ENCODE measurements at regions not wholly inside any gene's neighbourhood (a gene's known extent, or its start where the extent isn't known, plus 50 kb on each side); places are given as distances from the start of the nearest gene placed in this dataset.

DNA sequence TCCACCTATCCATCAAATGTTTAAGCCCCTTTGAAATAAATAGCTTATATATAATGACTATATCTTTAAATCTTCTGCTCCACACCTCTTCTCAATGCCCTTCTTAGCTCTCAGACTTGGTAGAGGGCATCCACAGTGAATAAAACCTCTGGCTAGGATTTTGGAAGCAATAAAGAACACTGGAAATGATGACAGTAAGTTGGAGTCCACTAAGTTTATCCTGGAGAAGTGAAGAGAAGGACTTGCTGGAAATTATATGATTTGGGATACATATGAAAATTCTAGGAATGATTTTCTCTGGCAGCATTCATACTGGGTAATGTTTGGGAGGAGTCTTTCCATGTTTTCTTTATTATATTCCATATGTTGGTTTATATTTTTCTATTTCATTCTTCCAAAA lies 133.5 kb upstream of the KL start:
- Histone ChIP-seq H3K36me3 (no peaks in the 10 kb centered on the region), H3K9me3 (no peaks in the 10 kb centered on the region), H3K4me1 (no peaks in the 10 kb centered on the region), H3K27me3 (no peaks in the 10 kb centered on the region), H3K4me3 (no peak overlapping the region), H3K27ac (no peak overlapping the region)
- intact Hi-C loops (cut with DNase I), result no loop called here
- DNase-seq (no peak), ATAC-seq (no peak)
- no peak for TF ChIP-seq POLR2A (IDR thresholded peaks at IDR 0.05)

DNA sequence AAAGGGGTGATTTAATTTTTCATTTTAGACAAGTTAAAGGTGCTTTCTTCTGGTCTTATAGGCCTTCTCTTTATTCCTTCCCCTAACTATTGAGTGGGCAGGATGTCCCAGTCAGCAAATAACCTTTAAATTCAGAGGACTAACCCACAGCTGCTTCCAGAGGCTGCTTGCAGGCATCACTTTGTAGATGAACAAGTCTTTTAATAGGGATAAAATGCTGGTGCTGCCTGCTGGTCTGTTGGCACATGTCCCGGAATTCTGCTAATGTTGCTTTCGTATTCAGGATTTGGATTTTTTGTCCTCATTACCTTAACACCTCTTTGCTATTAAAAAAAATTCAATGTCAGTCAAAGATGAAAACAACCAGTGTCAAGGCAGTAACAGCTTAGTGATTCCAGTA lies 132.7 kb upstream of the KL start:
- intact Hi-C loops (cut with DNase I), result no loop called here
- ATAC-seq (no peak), DNase-seq (no peak)
- no peak for TF ChIP-seq POLR2A (IDR thresholded peaks at IDR 0.05)
- TF ChIP-seq, protein P1, sequence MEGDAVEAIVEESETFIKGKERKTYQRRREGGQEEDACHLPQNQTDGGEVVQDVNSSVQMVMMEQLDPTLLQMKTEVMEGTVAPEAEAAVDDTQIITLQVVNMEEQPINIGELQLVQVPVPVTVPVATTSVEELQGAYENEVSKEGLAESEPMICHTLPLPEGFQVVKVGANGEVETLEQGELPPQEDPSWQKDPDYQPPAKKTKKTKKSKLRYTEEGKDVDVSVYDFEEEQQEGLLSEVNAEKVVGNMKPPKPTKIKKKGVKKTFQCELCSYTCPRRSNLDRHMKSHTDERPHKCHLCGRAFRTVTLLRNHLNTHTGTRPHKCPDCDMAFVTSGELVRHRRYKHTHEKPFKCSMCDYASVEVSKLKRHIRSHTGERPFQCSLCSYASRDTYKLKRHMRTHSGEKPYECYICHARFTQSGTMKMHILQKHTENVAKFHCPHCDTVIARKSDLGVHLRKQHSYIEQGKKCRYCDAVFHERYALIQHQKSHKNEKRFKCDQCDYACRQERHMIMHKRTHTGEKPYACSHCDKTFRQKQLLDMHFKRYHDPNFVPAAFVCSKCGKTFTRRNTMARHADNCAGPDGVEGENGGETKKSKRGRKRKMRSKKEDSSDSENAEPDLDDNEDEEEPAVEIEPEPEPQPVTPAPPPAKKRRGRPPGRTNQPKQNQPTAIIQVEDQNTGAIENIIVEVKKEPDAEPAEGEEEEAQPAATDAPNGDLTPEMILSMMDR (IDR thresholded peaks at IDR 0.05), result no peak
- Histone ChIP-seq H3K36me3 (no peaks in the 10 kb centered on the region), H3K27me3 (no peaks in the 10 kb centered on the region), H3K4me3 (no peak overlapping the region), H3K27ac (no peak overlapping the region), H3K4me1 (no peaks in the 10 kb centered on the region), H3K9me3 (no peaks in the 10 kb centered on the region)
- WGBS (ENCODE audit: insufficient coverage, low coverage, low lambda C conversion rate, missing lambda C conversion rate), result 57% methylated on average over 2 of the region's 2 CpGs

DNA sequence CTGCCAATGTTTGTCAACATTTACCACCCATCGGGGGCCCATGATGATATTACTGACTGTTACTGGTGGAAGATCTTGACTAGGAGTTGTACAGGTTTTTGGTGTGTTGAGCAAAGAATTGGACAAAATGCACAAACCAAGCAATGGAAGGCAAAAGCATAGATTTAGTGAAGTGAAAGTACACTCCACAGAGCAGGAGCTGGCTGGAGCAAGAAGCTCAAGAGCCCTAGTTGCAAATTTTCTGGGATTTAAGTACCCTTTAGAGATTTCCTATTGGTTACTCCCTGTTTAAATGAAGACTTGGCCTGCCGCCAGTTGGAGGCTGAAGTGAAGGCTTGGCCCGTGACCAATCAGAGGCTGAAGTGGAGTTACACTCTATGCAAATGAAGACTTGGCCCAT lies 128.6 kb upstream of the KL start:
- no peak overlapping the region for H3K27ac ChIP-seq
- H3K27me3 ChIP-seq, result no peaks in the 10 kb centered on the region
- H3K9me3 ChIP-seq, result no peaks in the 10 kb centered on the region
- ATAC-seq (no peak), DNase-seq (no peak)
- H3K4me1 ChIP-seq, result no peaks in the 10 kb centered on the region
- TF ChIP-seq, protein P1 (IDR thresholded peaks at IDR 0.05), result no peak
- TF ChIP-seq POLR2A (IDR thresholded peaks at IDR 0.05), result no peak
- H3K36me3 ChIP-seq, result no peaks in the 10 kb centered on the region
- 55% methylated on average over 3 of the region's 3 CpGs for WGBS (ENCODE audit: insufficient coverage, low coverage, low lambda C conversion rate, missing lambda C conversion rate)
- no peak overlapping the region for H3K4me3 ChIP-seq
- intact Hi-C loops (cut with DNase I), result no loop called here

DNA sequence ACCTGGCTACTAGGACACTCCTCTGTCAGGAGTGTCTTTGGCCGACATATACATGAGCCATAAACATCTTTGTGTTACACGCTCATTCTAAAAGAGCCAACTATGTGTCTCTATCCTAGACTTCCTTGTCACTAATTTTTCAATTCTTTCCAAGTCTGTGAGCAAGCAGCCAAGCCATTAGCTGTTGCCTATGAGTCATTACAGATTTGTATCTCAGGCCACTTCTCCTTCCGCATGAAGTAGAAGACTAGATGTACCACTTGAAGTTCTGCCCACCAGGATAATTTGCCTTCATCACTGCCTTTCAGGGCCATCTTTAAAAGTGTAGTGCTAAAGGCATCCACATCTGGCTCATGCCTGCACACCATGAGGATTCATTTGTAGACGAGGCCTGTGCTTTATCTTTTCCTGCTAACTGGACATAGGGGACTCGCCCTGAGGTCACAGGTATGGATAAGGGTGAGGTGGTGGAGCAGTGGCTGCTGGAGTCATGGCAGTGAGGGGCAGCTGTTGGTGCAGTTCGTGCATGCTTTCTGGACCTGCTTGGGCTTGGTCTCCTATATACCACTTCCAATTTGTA lies 126.1 kb upstream of the KL start:
- H3K36me3 ChIP-seq, result no peaks in the 10 kb centered on the region
- H3K4me3 ChIP-seq, result no peak overlapping the region
- no peaks in the 10 kb centered on the region for H3K27me3 ChIP-seq
- WGBS (ENCODE audit: insufficient coverage, low coverage, low lambda C conversion rate, missing lambda C conversion rate), result 79% methylated on average over 4 of the region's 6 CpGs
- ATAC-seq, result no peak
- TF ChIP-seq, protein P1 (IDR thresholded peaks at IDR 0.05), result no peak
- TF ChIP-seq POLR2A (IDR thresholded peaks at IDR 0.05), result no peak
- DNase-seq, result no peak
- H3K27ac ChIP-seq, result no peak overlapping the region
- intact Hi-C loops (cut with DNase I), result no loop called here
- H3K4me1 ChIP-seq, result no peaks in the 10 kb centered on the region
- H3K9me3 ChIP-seq, result no peaks in the 10 kb centered on the region

DNA sequence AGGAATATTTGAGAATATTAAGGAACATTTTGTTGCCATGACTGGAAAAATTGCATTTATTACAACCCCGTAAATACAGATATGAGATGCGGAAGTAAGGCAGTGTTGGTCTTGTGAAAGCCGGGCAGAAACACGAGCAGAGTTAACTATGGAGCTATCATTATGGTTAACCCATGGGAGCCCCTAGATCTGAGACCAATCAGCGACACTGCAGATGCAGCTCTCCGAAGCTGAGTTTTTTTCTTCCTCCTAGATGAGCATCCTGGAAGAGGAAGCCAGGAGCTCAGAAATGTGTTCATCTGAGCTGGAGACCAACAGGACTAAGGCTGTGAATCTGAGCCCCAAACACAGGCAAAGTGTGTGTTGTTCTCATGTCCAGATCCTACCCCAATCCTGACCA lies 123.0 kb upstream of the KL start:
- no peak for DNase-seq
- Histone ChIP-seq H3K27me3 (no peaks in the 10 kb centered on the region), H3K4me3 (no peak overlapping the region), H3K4me1 (no peaks in the 10 kb centered on the region), H3K9me3 (no peaks in the 10 kb centered on the region), H3K36me3 (no peaks in the 10 kb centered on the region), H3K27ac (no peak overlapping the region)
- intact Hi-C loops (cut with DNase I), result no loop called here
- no peak for ATAC-seq
- 79% methylated on average over 6 of the region's 6 CpGs for WGBS (ENCODE audit: insufficient coverage, low coverage, low lambda C conversion rate, missing lambda C conversion rate)
- TF ChIP-seq POLR2A (IDR thresholded peaks at IDR 0.05), result no peak
- TF ChIP-seq, protein P1 (IDR thresholded peaks at IDR 0.05), result no peak
